Skeletal muscle satellite cell (primary cell): ENCODE measurements at regions not wholly inside any gene's neighbourhood (a gene's known extent, or its start where the extent isn't known, plus 50 kb on each side); places are given as distances from the start of the nearest gene placed in this dataset.
A peak's percentile ranks its signal among the peaks of the same experiment; 100 is the strongest.

Source experiments
- H3K27me3 ChIP-seq: 2 replicates; pipeline ENCODE4 v1.7.0; 2013; ENCODE audit warnings: low read length; ENCODE audit not compliant: control insufficient read depth, insufficient read depth
- H3K36me3 ChIP-seq: 2 replicates; pipeline ENCODE4 v1.7.0; 2013; ENCODE audit warnings: mild to moderate bottlenecking, control low read depth, low read length; ENCODE audit not compliant: insufficient read depth
- H3K4me1 ChIP-seq: 2 replicates; pipeline ENCODE4 v1.7.0; 2013; ENCODE audit warnings: low read length; ENCODE audit not compliant: control insufficient read depth, insufficient read depth
- H3K4me2 ChIP-seq: 2 replicates; pipeline ENCODE4 v1.7.0; 2013; ENCODE audit warnings: mild to moderate bottlenecking, low read length
- H3K4me3 ChIP-seq: 2 replicates; pipeline ENCODE4 v1.7.0; 2013; ENCODE audit warnings: low read length
- H3K9ac ChIP-seq: 2 replicates; pipeline ENCODE4 v1.7.0; 2013; ENCODE audit warnings: mild to moderate bottlenecking, low read depth, low read length, moderate library complexity
- H3K9me3 ChIP-seq: replicated peaks from 2 replicates; pipeline ENCODE4 v1.7.0; 2013; ENCODE audit warnings: mild to moderate bottlenecking, control low read depth, low read length

DNA sequence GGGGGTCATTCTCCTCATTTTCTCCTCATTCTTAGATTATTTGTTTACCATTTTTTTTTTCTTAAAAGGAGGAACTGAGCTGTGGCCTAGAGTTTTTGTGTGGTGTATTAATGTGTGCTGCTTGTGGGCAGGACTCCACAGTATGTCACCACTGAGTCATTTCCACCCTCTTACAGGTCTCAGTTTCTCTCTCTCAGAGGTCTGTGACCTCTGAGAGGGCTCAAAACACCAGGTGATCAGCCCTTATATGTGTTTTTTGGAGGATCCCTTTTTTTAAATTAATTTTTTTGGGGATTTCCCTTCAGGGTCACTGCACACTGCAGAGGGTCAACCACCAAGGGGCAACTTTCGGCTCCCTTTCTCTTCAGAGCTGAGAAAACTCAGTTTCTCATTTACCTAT, 166.4 kb downstream of the SUCNR1 start:
- Histone ChIP-seq H3K36me3 (no peaks in the 10 kb centered on the region), H3K4me3 (no peak overlapping the region), H3K27me3 (no peaks in the 10 kb centered on the region), H3K4me1 (no peaks in the 10 kb centered on the region), H3K4me2 (no peak overlapping the region), H3K9me3 (no peaks in the 10 kb centered on the region), H3K9ac (no peak overlapping the region)

DNA sequence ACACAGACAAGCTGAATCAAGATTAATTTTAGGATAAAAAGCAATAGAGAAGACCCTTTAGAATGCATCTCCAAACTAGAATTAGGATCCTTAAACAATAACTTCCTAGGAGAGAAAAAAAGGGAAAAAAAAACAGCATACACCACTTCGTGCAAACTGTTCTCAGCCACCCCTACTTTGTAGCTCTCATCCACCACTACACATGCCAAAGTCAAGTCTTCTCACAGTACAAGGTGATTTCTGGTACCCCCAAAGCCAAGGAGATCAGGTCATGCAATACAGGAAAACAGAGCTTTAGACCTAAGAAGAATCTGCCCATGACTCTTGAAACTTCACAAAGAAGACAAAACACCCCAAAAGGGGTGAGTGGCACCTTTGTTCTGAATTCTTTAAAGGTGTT, 166.9 kb downstream of the SUCNR1 start:
- H3K27me3 ChIP-seq: no peaks in the 10 kb centered on the region
- H3K36me3 ChIP-seq: no peaks in the 10 kb centered on the region
- H3K4me3 ChIP-seq: no peak overlapping the region
- H3K9me3 ChIP-seq: no peaks in the 10 kb centered on the region
- no peak overlapping the region for H3K9ac ChIP-seq
- no peaks in the 10 kb centered on the region for H3K4me1 ChIP-seq
- H3K4me2 ChIP-seq: no peak overlapping the region

DNA sequence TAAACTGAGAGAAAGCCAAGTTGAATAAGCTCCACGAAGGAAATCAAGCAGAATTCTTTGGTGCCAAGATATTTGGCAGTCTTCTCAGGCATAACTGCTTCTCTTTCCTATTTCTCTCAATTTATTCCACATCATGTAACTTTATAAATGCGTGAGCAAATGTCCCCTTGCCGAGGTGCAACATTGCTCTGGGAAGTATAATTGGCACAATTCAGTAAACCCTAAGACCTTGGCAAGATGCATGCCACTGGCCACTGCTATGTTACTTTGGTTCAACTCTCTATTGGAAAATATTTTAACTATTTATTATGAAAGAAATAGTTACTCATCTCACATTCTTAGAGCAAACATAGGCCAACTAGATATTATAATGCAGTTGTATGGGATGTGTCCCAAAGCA, 170.2 kb downstream of the SUCNR1 start:
- H3K9ac ChIP-seq: no peak overlapping the region
- H3K4me2 ChIP-seq: no peak overlapping the region
- H3K9me3 ChIP-seq: no peaks in the 10 kb centered on the region
- peaks cover 14% of the 10 kb centered on the region for H3K4me1 ChIP-seq
- no peak overlapping the region for H3K4me3 ChIP-seq
- no peaks in the 10 kb centered on the region for H3K36me3 ChIP-seq
- H3K27me3 ChIP-seq: no peaks in the 10 kb centered on the region

DNA sequence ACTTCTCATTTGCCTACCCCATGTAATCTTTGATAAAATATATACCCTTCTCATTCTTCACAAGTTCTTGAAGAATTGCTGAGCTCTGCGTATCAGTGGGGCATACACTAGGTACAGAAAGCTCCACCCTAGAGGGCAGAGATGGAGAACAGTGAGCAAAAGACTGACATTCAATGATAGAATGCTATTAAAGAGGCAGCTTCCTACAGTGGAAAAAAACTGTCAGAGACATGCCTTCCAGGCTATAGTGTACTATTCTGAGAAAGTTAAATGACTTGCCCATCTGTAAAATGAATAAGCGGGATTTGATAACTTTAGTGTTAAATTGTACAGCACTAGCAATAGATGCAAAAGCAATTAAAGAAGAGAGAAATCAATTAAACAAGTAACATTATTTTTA, 172.8 kb downstream of the SUCNR1 start:
- Histone ChIP-seq H3K9me3 (no peaks in the 10 kb centered on the region), H3K4me3 (no peak overlapping the region), H3K4me2 (no peak overlapping the region), H3K9ac (no peak overlapping the region), H3K27me3 (no peaks in the 10 kb centered on the region), H3K4me1 (peaks cover 22% of the 10 kb centered on the region), H3K36me3 (no peaks in the 10 kb centered on the region)

DNA sequence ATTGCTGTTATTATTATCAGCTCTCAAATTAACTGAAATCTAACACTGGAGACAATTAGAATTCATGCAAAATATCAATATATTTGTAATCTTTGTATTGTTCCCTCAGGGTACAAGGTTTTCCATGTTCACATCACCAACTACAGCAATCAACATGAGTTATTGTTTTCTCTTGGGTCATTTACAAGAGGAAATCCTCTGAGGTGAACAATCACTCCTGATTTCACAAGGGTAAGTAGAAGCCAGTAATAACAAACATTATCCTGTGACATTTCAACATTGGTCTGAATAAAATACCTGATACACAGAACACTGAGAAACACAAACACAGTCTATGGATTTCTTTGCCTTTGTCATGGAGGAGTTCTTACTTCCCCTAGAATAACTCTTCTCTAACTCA, 174.0 kb downstream of the SUCNR1 start:
- H3K9ac ChIP-seq: peak overlapping the region; percentile 26
- H3K27me3 ChIP-seq: no peaks in the 10 kb centered on the region
- no peaks in the 10 kb centered on the region for H3K36me3 ChIP-seq
- H3K4me3 ChIP-seq: no peak overlapping the region
- H3K4me2 ChIP-seq: no peak overlapping the region
- H3K4me1 ChIP-seq: peaks cover 32% of the 10 kb centered on the region
- H3K9me3 ChIP-seq: no peaks in the 10 kb centered on the region

DNA sequence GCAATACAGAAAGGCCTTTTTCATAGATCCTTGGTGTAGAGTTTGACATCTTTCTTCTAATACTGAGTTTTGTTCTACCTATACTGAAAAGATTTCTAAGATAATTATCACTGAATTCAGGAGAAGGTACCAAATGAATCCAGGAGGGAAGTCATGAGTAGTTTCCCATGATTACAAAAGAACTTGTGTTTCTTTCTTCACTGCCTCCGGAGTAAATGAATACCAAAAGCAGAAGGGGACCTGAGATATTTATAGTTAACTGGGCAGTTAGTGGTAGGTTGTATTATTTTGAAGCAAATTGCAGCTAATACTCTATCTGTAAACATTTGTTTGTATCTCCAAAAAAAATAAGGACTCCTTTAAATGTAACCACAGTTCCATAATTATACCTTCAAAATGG, 175.4 kb downstream of the SUCNR1 start:
- no peak overlapping the region for H3K9ac ChIP-seq
- H3K4me1 ChIP-seq: peaks cover 36% of the 10 kb centered on the region
- H3K36me3 ChIP-seq: no peaks in the 10 kb centered on the region
- no peaks in the 10 kb centered on the region for H3K9me3 ChIP-seq
- H3K4me2 ChIP-seq: no peak overlapping the region
- H3K4me3 ChIP-seq: no peak overlapping the region
- H3K27me3 ChIP-seq: no peaks in the 10 kb centered on the region

DNA sequence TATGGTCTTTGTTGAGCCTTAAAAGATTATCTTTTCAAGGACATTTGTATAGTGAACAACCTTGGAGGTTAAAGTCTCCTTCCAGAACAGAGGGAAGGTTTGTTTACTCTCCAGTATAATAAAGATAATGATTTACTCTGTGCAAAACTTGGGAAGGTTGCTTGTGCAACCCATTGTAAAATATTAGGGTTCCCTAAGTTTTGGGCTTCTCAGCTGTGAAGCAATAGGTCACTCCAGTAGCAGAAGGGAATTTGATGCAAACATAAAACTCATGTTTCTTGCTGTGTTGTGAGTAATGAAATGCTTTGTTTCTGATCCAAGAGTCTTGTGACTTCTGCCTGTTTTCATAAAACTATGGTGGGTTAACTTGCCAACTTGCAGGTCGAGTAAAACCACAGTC, 177.5 kb downstream of the SUCNR1 start:
- no peaks in the 10 kb centered on the region for H3K9me3 ChIP-seq

DNA sequence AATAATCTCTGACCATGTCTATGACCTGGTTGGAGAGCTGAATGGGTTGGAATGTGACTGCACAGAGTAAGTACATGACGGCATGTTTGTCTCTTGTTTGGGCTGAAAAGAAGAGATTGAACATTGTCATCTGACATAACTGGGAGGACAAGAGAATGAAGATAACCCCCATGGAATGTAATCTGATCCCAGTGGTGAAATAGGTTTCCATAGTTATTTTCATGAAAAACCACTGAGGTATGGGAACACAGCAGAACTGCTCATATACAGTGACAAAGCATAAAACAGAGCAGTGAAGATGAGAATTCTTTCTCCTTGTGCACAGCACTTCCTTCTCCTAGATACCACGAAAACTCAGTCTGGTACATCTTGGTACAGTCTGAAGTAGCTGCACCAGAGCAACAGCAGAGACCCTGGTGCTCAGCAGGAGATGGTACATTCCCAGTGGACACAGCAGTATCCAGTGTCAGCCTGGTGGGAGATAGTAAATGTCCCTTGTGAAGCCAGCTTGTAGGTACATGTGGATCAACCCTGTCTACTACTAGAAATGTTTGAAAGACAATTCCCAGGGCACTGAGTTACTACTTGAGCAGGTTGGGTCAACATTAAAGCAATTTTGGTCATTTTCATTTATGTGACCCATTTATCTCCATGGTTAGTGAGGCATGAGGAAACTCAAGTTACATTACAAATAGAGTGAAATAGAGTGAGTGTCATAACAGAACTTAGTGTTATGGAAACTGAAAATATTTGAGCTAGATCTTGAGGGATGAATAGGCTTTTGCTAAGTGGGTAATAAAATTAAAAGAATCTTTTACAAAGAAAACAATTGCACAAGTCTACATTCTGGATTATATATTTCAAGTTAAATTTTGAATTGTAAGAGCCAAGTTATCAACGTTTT, 178.3 kb downstream of the SUCNR1 start:
- H3K4me2 ChIP-seq: peak overlapping the region; percentile 59
- peak overlapping the region; percentile 23 for H3K4me3 ChIP-seq
- peaks cover 36% of the 10 kb centered on the region for H3K4me1 ChIP-seq
- H3K9ac ChIP-seq: peak overlapping the region; percentile 57
- no peaks in the 10 kb centered on the region for H3K36me3 ChIP-seq
- H3K9me3 ChIP-seq: no peaks in the 10 kb centered on the region
- no peaks in the 10 kb centered on the region for H3K27me3 ChIP-seq

More for the DNA sequence above, 177.5 kb downstream of the SUCNR1 start:
- Histone ChIP-seq H3K4me1 (peaks cover 36% of the 10 kb centered on the region), H3K27me3 (no peaks in the 10 kb centered on the region), H3K36me3 (no peaks in the 10 kb centered on the region), H3K9ac (peak overlapping the region; percentile 57), H3K4me3 (no peak overlapping the region), H3K4me2 (no peak overlapping the region)

DNA sequence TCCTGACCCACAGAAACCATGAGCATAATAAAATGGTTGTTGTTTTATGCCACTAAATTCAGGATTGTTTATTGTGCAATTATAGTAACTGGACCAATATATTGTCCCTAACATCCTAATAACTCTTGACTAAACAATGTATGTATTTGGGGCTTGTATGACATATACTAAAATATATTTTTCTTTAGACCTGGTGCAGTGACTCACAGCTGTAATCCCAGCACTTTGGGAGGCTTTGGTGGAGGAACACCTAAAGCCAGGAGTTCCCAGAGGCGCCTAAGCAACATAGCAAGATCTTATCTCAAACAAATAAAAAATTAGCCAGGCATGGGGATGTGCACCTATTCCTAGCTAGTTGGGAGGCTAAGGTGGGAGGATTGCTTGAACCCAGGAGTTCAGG, 180.4 kb downstream of the SUCNR1 start:
- no peaks in the 10 kb centered on the region for H3K9me3 ChIP-seq
- H3K4me2 ChIP-seq: no peak overlapping the region
- H3K27me3 ChIP-seq: no peaks in the 10 kb centered on the region
- H3K4me1 ChIP-seq: peaks cover 24% of the 10 kb centered on the region
- H3K9ac ChIP-seq: no peak overlapping the region
- no peaks in the 10 kb centered on the region for H3K36me3 ChIP-seq
- no peak overlapping the region for H3K4me3 ChIP-seq

DNA sequence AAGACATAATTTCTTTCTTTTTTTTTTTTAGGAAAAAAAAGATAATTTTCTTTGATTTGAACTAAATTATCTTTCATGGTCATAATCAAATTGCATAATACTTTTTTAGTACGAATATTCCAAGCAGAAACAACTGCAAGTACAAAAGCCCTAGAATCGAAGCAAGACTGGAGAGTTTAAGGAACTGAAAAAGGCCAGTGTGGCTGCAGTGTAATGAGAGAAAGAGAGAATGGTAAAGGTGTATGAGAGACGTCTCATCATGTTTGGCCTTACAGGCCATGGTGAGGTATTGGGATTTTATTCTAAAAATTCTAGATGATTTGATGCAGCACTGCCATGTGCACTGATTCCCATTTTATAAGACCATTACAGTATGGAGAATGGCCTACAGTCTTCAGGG, 180.9 kb downstream of the SUCNR1 start:
- H3K4me3 ChIP-seq: no peak overlapping the region
- H3K36me3 ChIP-seq: no peaks in the 10 kb centered on the region
- H3K4me2 ChIP-seq: no peak overlapping the region
- no peaks in the 10 kb centered on the region for H3K9me3 ChIP-seq
- H3K9ac ChIP-seq: no peak overlapping the region
- H3K4me1 ChIP-seq: peaks cover 29% of the 10 kb centered on the region
- H3K27me3 ChIP-seq: no peaks in the 10 kb centered on the region

DNA sequence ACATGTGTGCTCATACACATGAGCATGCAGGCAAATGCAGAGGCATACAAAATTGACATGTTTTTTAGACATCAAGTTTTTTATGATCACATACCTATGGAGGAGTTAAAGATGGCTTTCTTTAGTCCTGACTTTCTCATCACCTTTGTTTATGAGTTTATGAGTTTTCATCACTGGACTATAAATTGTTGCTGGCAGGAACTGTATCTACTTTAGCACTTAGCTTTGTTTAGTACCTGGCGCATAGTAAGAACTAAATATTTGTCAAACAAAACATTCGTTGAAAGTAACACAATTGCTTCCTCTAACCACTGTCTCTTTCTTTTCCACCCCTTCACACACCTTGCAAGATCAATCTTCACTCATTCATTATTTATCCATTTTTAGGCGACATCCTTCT, 182.6 kb downstream of the SUCNR1 start:
- Histone ChIP-seq H3K9me3 (no peaks in the 10 kb centered on the region), H3K9ac (no peak overlapping the region), H3K4me2 (no peak overlapping the region), H3K4me1 (peaks cover 25% of the 10 kb centered on the region), H3K4me3 (no peak overlapping the region), H3K27me3 (no peaks in the 10 kb centered on the region), H3K36me3 (no peaks in the 10 kb centered on the region)

DNA sequence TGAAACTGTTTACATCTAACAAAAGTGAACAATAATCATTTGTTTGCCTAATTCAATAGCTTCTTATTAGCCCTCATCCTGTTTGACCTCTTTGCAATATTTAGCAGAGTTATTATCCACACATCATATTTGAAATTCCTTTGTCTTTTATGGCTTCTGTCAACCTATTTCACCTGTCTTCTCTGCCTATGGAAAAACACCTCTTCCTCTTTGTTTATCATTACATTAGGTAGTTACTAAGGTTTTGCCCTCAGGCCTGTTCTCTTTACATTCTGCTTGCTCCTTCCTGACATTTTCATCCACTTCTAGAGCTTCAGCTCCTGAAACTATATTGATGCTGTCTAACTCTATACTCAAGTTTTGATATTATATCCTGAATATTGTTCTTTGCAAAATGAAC, 183.0 kb downstream of the SUCNR1 start:
- Histone ChIP-seq H3K4me3 (no peak overlapping the region), H3K36me3 (no peaks in the 10 kb centered on the region), H3K9ac (no peak overlapping the region), H3K9me3 (no peaks in the 10 kb centered on the region), H3K27me3 (no peaks in the 10 kb centered on the region), H3K4me1 (peaks cover 21% of the 10 kb centered on the region), H3K4me2 (no peak overlapping the region)
